CD4-positive, CD25-positive, alpha-beta regulatory T cell (primary cell): ENCODE measurements at regions not wholly inside any gene's neighbourhood (a gene's known extent, or its start where the extent isn't known, plus 50 kb on each side); places are given as distances from the start of the nearest gene placed in this dataset.

Source experiments
- ATAC-seq, 2 donors: fragments of 150-1000 bp; cut with Tn5 transposase; one replicate each; pipeline ENCODE4 v1.10.0; 2021; ENCODE audit warnings: low read depth in 2 of 2, moderate number of reproducible peaks in 2 of 2, moderate library complexity in 1 of 2
- DNase-seq, 3 donors: peaks; one replicate each; pipeline versions ENCODE4 v3.0.0 to v3.0.0-alpha.2; 2012 to 2022; ENCODE audit warnings: mixed read lengths in 1 of 3
- H3K27ac ChIP-seq: one replicate; pipeline ENCODE4 v1.7.0; 2013; ENCODE audit warnings: mild to moderate bottlenecking, low read length; ENCODE audit not compliant: insufficient read depth, poor library complexity, severe bottlenecking
- H3K27me3 ChIP-seq: one replicate; pipeline ENCODE4 v1.7.0; 2013; ENCODE audit warnings: low read length; ENCODE audit not compliant: control insufficient read depth, insufficient read depth
- H3K36me3 ChIP-seq: one replicate; pipeline ENCODE4 v1.7.0; 2013; ENCODE audit warnings: mild to moderate bottlenecking, low read length, moderate library complexity; ENCODE audit not compliant: control insufficient read depth, insufficient read depth
- H3K4me1 ChIP-seq: 2 replicates; pipeline ENCODE4 v1.7.0; 2013; ENCODE audit warnings: mild to moderate bottlenecking, low read length; ENCODE audit not compliant: insufficient read depth, control insufficient read depth, poor library complexity, severe bottlenecking
- H3K4me3 ChIP-seq: one replicate; pipeline ENCODE4 v1.7.0; 2013; ENCODE audit warnings: low read depth, mild to moderate bottlenecking, low read length, moderate library complexity
- H3K9me3 ChIP-seq, 2 experiments: 1 replicate in 1 of 2; 2 replicates in 1 of 2; pipeline ENCODE4 v1.7.0; 2013; ENCODE audit warnings: low read length in 2 of 2, mild to moderate bottlenecking in 1 of 2, moderate library complexity in 1 of 2; ENCODE audit not compliant: control insufficient read depth in 2 of 2
- H3K27ac Mint-ChIP-seq, 3 donors: one replicate each; pipeline ENCODE4 v1.8.0; 2020 to 2022; ENCODE audit warnings: mild to moderate bottlenecking in 3 of 3, mixed read lengths in 3 of 3, moderate library complexity in 2 of 3
- H3K27me3 Mint-ChIP-seq: one replicate; pipeline ENCODE4 v1.8.0; 2022; ENCODE audit warnings: mild to moderate bottlenecking, mixed read lengths
- H3K36me3 Mint-ChIP-seq: one replicate; pipeline ENCODE4 v1.8.0; 2020; ENCODE audit warnings: mixed read lengths
- H3K4me1 Mint-ChIP-seq, 4 donors: one replicate each; pipeline ENCODE4 v1.8.0; 2020 to 2022; ENCODE audit warnings: mixed read lengths in 4 of 4, mild to moderate bottlenecking in 1 of 4
- H3K4me3 Mint-ChIP-seq, 4 donors: one replicate each; pipeline ENCODE4 v1.8.0; 2020 to 2022; ENCODE audit warnings: mild to moderate bottlenecking in 4 of 4, mixed read lengths in 4 of 4, moderate library complexity in 3 of 4
- H3K9me3 Mint-ChIP-seq, 7 donors: one replicate each; pipeline ENCODE4 v1.8.0; 2020 to 2022; ENCODE audit warnings: mixed read lengths in 7 of 7, mild to moderate bottlenecking in 3 of 7, moderate library complexity in 2 of 7

GRCh38 chr4:34193451-34194154 is 2050.7 kb downstream of the ARAP2 start:
- H3K4me1 Mint-ChIP-seq: no peaks in the 10 kb centered on the region
- H3K27me3 Mint-ChIP-seq: no peaks in the 10 kb centered on the region
- no peak for ATAC-seq
- H3K4me3 Mint-ChIP-seq: no peak overlapping the region
- H3K4me1 ChIP-seq: no peaks in the 10 kb centered on the region
- H3K9me3 ChIP-seq: no peaks in the 10 kb centered on the region
- H3K27ac ChIP-seq: no peak overlapping the region
- H3K9me3 Mint-ChIP-seq: peaks cover 0 to 12% (median 2%) of the 10 kb centered on the region in 7 donors
- no peak overlapping the region for H3K27ac Mint-ChIP-seq
- H3K36me3 ChIP-seq: no peaks in the 10 kb centered on the region
- H3K36me3 Mint-ChIP-seq: no peaks in the 10 kb centered on the region
- no peak for DNase-seq
- H3K27me3 ChIP-seq: no peaks in the 10 kb centered on the region
- no peak overlapping the region for H3K4me3 ChIP-seq

GRCh38 chr4:34194585-34194984 is 2049.7 kb downstream of the ARAP2 start:
- H3K27me3 ChIP-seq: no peaks in the 10 kb centered on the region
- H3K9me3 ChIP-seq: no peaks in the 10 kb centered on the region
- Mint-ChIP-seq H3K36me3 (no peaks in the 10 kb centered on the region), H3K27me3 (no peaks in the 10 kb centered on the region), H3K27ac (no peak overlapping the region), H3K9me3 (peaks cover 0 to 11% (median 2%) of the 10 kb centered on the region in 7 donors), H3K4me3 (no peak overlapping the region), H3K4me1 (no peaks in the 10 kb centered on the region)
- H3K4me3 ChIP-seq: no peak overlapping the region
- DNase-seq: no peak
- H3K36me3 ChIP-seq: no peaks in the 10 kb centered on the region
- no peak overlapping the region for H3K27ac ChIP-seq
- ATAC-seq: no peak
- H3K4me1 ChIP-seq: no peaks in the 10 kb centered on the region

GRCh38 chr4:34196375-34196774 is 2047.9 kb downstream of the ARAP2 start:
- H3K36me3 ChIP-seq: no peaks in the 10 kb centered on the region
- no peak for DNase-seq
- Mint-ChIP-seq H3K36me3 (no peaks in the 10 kb centered on the region), H3K4me1 (no peaks in the 10 kb centered on the region), H3K4me3 (no peak overlapping the region), H3K27ac (no peak overlapping the region), H3K27me3 (no peaks in the 10 kb centered on the region), H3K9me3 (peaks cover 0 to 14% (median 5%) of the 10 kb centered on the region in 7 donors)
- H3K9me3 ChIP-seq: peaks cover 0 to 5% of the 10 kb centered on the region in 2 experiments
- no peaks in the 10 kb centered on the region for H3K27me3 ChIP-seq
- no peak overlapping the region for H3K27ac ChIP-seq
- ATAC-seq: no peak
- H3K4me1 ChIP-seq: no peaks in the 10 kb centered on the region
- no peak overlapping the region for H3K4me3 ChIP-seq

GRCh38 chr4:34198966-34199365 is 2045.3 kb downstream of the ARAP2 start:
- peaks cover 0 to 9% of the 10 kb centered on the region in 2 experiments for H3K9me3 ChIP-seq
- no peak overlapping the region for H3K27ac Mint-ChIP-seq
- no peaks in the 10 kb centered on the region for H3K27me3 Mint-ChIP-seq
- peaks cover 0 to 21% (median 6%) of the 10 kb centered on the region in 7 donors for H3K9me3 Mint-ChIP-seq
- no peak overlapping the region for H3K4me3 ChIP-seq
- H3K36me3 Mint-ChIP-seq: no peaks in the 10 kb centered on the region
- no peak overlapping the region for H3K4me3 Mint-ChIP-seq
- no peak overlapping the region for H3K27ac ChIP-seq
- H3K4me1 Mint-ChIP-seq: no peaks in the 10 kb centered on the region
- no peaks in the 10 kb centered on the region for H3K27me3 ChIP-seq
- H3K4me1 ChIP-seq: no peaks in the 10 kb centered on the region
- no peak for DNase-seq
- no peaks in the 10 kb centered on the region for H3K36me3 ChIP-seq
- ATAC-seq: no peak

GRCh38 chr4:34200535-34200934 is 2043.8 kb downstream of the ARAP2 start:
- no peaks in the 10 kb centered on the region for H3K36me3 ChIP-seq
- H3K4me1 ChIP-seq: no peaks in the 10 kb centered on the region
- Mint-ChIP-seq H3K36me3 (no peaks in the 10 kb centered on the region), H3K9me3 (peaks cover 1 to 21% (median 7%) of the 10 kb centered on the region in 7 donors), H3K4me3 (no peak overlapping the region), H3K4me1 (no peaks in the 10 kb centered on the region), H3K27ac (no peak overlapping the region), H3K27me3 (no peaks in the 10 kb centered on the region)
- H3K27me3 ChIP-seq: no peaks in the 10 kb centered on the region
- DNase-seq (no peak), ATAC-seq (no peak)
- no peak overlapping the region for H3K4me3 ChIP-seq
- peaks cover 0 to 9% of the 10 kb centered on the region in 2 experiments for H3K9me3 ChIP-seq
- H3K27ac ChIP-seq: no peak overlapping the region

GRCh38 chr4:34202154-34202553 is 2042.2 kb downstream of the ARAP2 start:
- H3K36me3 Mint-ChIP-seq: no peaks in the 10 kb centered on the region
- H3K4me1 ChIP-seq: no peaks in the 10 kb centered on the region
- no peak overlapping the region for H3K27ac ChIP-seq
- no peaks in the 10 kb centered on the region for H3K27me3 ChIP-seq
- peaks cover 1 to 21% (median 7%) of the 10 kb centered on the region in 7 donors for H3K9me3 Mint-ChIP-seq
- H3K27me3 Mint-ChIP-seq: no peaks in the 10 kb centered on the region
- no peak overlapping the region for H3K4me3 ChIP-seq
- H3K36me3 ChIP-seq: no peaks in the 10 kb centered on the region
- ATAC-seq (no peak), DNase-seq (no peak)
- peaks cover 0 to 9% of the 10 kb centered on the region in 2 experiments for H3K9me3 ChIP-seq
- no peak overlapping the region for H3K27ac Mint-ChIP-seq
- H3K4me1 Mint-ChIP-seq: no peaks in the 10 kb centered on the region
- no peak overlapping the region for H3K4me3 Mint-ChIP-seq

- DNase-seq: no peak
- no peaks in the 10 kb centered on the region for H3K4me1 Mint-ChIP-seq
- H3K27me3 ChIP-seq: no peaks in the 10 kb centered on the region
- no peak overlapping the region for H3K4me3 ChIP-seq
- no peaks in the 10 kb centered on the region for H3K36me3 ChIP-seq
- H3K27me3 Mint-ChIP-seq: no peaks in the 10 kb centered on the region
- H3K9me3 ChIP-seq: no peaks in the 10 kb centered on the region
- H3K36me3 Mint-ChIP-seq: no peaks in the 10 kb centered on the region
- H3K4me1 ChIP-seq: no peaks in the 10 kb centered on the region
- no peak for ATAC-seq
- peaks cover 1 to 18% (median 4%) of the 10 kb centered on the region in 7 donors for H3K9me3 Mint-ChIP-seq
- H3K4me3 Mint-ChIP-seq: no peak overlapping the region
- H3K27ac ChIP-seq: no peak overlapping the region
- no peak overlapping the region for H3K27ac Mint-ChIP-seq
These were observed 2023.7 kb downstream of the ARAP2 start for GRCh38 chr4:34220601-34221000.

- Mint-ChIP-seq H3K4me1 (no peaks in the 10 kb centered on the region), H3K27me3 (no peaks in the 10 kb centered on the region), H3K9me3 (peaks cover 0 to 12% (median 4%) of the 10 kb centered on the region in 7 donors), H3K36me3 (no peaks in the 10 kb centered on the region), H3K4me3 (no peak overlapping the region), H3K27ac (no peak overlapping the region)
- H3K4me3 ChIP-seq: no peak overlapping the region
- no peaks in the 10 kb centered on the region for H3K4me1 ChIP-seq
- H3K27ac ChIP-seq: no peak overlapping the region
- DNase-seq: no peak
- no peaks in the 10 kb centered on the region for H3K27me3 ChIP-seq
- no peak for ATAC-seq
- no peaks in the 10 kb centered on the region for H3K36me3 ChIP-seq
- no peaks in the 10 kb centered on the region for H3K9me3 ChIP-seq
These were observed 2022.3 kb downstream of the ARAP2 start for GRCh38 chr4:34221986-34222385.
